Limb (tissue), 2 donors: ENCODE measurements at regions not wholly inside any gene's neighbourhood (a gene's known extent, or its start where the extent isn't known, plus 50 kb on each side); places are given as distances from the start of the nearest gene placed in this dataset.
"Not testable (repeated sequence)": the region's sequence is repeated elsewhere in the genome, so short reads cannot be mapped to it uniquely, and the experiment has no call there.

ENCODE experiments used
- DNase-seq, 2 donors: peaks; one replicate each; pipeline ENCODE4 v3.0.0-alpha.2; 2016; ENCODE audit errors: extremely low spot score in 2 of 2

- DNase-seq = no peak
Observed at GRCh38 chr17:68782789-68783188, 172.4 kb downstream of the ABCA8 start.

- no peak for DNase-seq
Observed at GRCh38 chr17:68780596-68780995, 174.6 kb downstream of the ABCA8 start.

GRCh38 chr17:68778726-68779125, 176.5 kb downstream of the ABCA8 start:
- DNase-seq = no peak

- no peak for DNase-seq
Observed at GRCh38 chr17:68777856-68778694, 176.9 kb upstream of the FAM20A start.

GRCh38 chr17:68777243-68777855, 176.2 kb upstream of the FAM20A start:
- peak; percentile 69 to 84 for DNase-seq

GRCh38 chr17:68776451-68776850, 175.3 kb upstream of the FAM20A start:
- DNase-seq = no peak

- DNase-seq = no peak
Observed at GRCh38 chr17:68775969-68776368, 174.8 kb upstream of the FAM20A start.

- DNase-seq = peak in 1 of 2 donors; percentile 79
Observed at GRCh38 chr17:68775318-68775717, 174.2 kb upstream of the FAM20A start.

GRCh38 chr17:68771867-68772515, 170.8 kb upstream of the FAM20A start:
- peak in 1 of 2 donors; percentile 62 for DNase-seq

- no peak for DNase-seq
Observed at GRCh38 chr17:68768804-68769203, 167.6 kb upstream of the FAM20A start.

- DNase-seq = no peak
Observed at GRCh38 chr17:68766640-68767039, 165.5 kb upstream of the FAM20A start.

- DNase-seq = no peak
Observed at GRCh38 chr17:68763562-68763961, 162.4 kb upstream of the FAM20A start.

GRCh38 chr17:68762911-68763310, 161.7 kb upstream of the FAM20A start:
- no peak for DNase-seq

GRCh38 chr17:68760141-68760475, 158.9 kb upstream of the FAM20A start:
- DNase-seq = no peak

GRCh38 chr17:68759343-68760140, 158.4 kb upstream of the FAM20A start:
- peak; percentile 85 to 95 for DNase-seq

- DNase-seq = no peak
Observed at GRCh38 chr17:68759002-68759342, 157.8 kb upstream of the FAM20A start.

- DNase-seq = not testable (repeated sequence)
Observed at GRCh38 chr17:68757866-68758757, 156.9 kb upstream of the FAM20A start.

GRCh38 chr17:68753985-68754769, 153.0 kb upstream of the FAM20A start:
- no peak for DNase-seq

- DNase-seq = no peak
Observed at GRCh38 chr17:68750208-68750562, 149.0 kb upstream of the FAM20A start.
